Common myeloid progenitor, CD34-positive (primary cell): ENCODE measurements at regions not wholly inside any gene's neighbourhood (a gene's known extent, or its start where the extent isn't known, plus 50 kb on each side); places are given as distances from the start of the nearest gene placed in this dataset.

Experiments
- CTCF ChIA-PET: fragments of 350-600 bp; sonication (Branson Sonifier 250); formaldehyde crosslinking; loops from one replicate; lab custom pipeline; 2021; ENCODE audit warnings: antibody characterized with exemption; lab: Charles Lee
- POLR2A ChIA-PET: fragments of 350-600 bp; sonication (Branson Sonifier 250); formaldehyde crosslinking; loops from one replicate; lab custom pipeline; 2021; ENCODE audit warnings: antibody characterized with exemption; lab: Charles Lee
- DNase-seq, 3 donors: peaks; one replicate each; pipeline versions ENCODE4 v3.0.0 to v3.0.0-alpha.2; 2013
- H3K27ac ChIP-seq, 2 experiments: 1 replicate in 1 of 2; 2 replicates in 1 of 2; pipeline ENCODE4 v1.7.0; 2013; ENCODE audit warnings: inconsistent platforms in 2 of 2, low read length in 2 of 2, mild to moderate bottlenecking in 2 of 2, low read depth in 1 of 2, moderate library complexity in 1 of 2; ENCODE audit not compliant: severe bottlenecking in 2 of 2, insufficient read depth in 1 of 2, poor library complexity in 1 of 2
- H3K27me3 ChIP-seq, 5 experiments: replicated peaks in 2 of 5; 1 replicate in 3 of 5; 2 replicates in 2 of 5; pipeline versions ENCODE4 v1.6.1 to v1.7.0; 2013; ENCODE audit warnings: low read length in 4 of 5, mild to moderate bottlenecking in 2 of 5, moderate library complexity in 2 of 5, inconsistent platforms in 1 of 5; ENCODE audit not compliant: insufficient read depth in 5 of 5, control insufficient read depth in 4 of 5
- H3K36me3 ChIP-seq, 4 experiments: 1 replicate in 2 of 4; 2 replicates in 2 of 4; pipeline versions ENCODE4 v1.6.1 to v1.7.0; 2013; ENCODE audit warnings: low read length in 3 of 4, control low read depth in 1 of 4, mild to moderate bottlenecking in 1 of 4; ENCODE audit not compliant: control insufficient read depth in 4 of 4, insufficient read depth in 4 of 4
- H3K4me1 ChIP-seq, 4 experiments: 1 replicate in 3 of 4; 2 replicates in 1 of 4; pipeline versions ENCODE4 v1.6.1 to v1.7.1; 2013; ENCODE audit warnings: low read length in 3 of 4, mild to moderate bottlenecking in 3 of 4, control low read depth in 1 of 4, inconsistent platforms in 1 of 4, moderate library complexity in 1 of 4; ENCODE audit not compliant: control insufficient read depth in 4 of 4, insufficient read depth in 4 of 4; ENCODE audit errors: control extremely low read depth in 1 of 4
- H3K4me3 ChIP-seq, 7 experiments: 1 replicate in 4 of 7; 2 replicates in 3 of 7; pipeline versions ENCODE4 v1.5.1 to v1.7.0; 2013; ENCODE audit warnings: mild to moderate bottlenecking in 7 of 7, low read length in 6 of 7, moderate library complexity in 6 of 7, inconsistent platforms in 2 of 7, low read depth in 2 of 7, control low read depth in 1 of 7; ENCODE audit not compliant: insufficient read depth in 4 of 7, control insufficient read depth in 1 of 7; ENCODE audit errors: extremely low read depth in 1 of 7
- H3K9me3 ChIP-seq, 5 experiments: 1 replicate in 4 of 5; 2 replicates in 1 of 5; pipeline versions ENCODE4 v1.6.1 to v1.7.1; 2013; ENCODE audit warnings: low read length in 4 of 5, mild to moderate bottlenecking in 2 of 5, inconsistent platforms in 1 of 5, low read depth in 1 of 5, moderate library complexity in 1 of 5; ENCODE audit not compliant: control insufficient read depth in 4 of 5, insufficient read depth in 2 of 5; ENCODE audit errors: control extremely low read depth in 1 of 5
- WGBS: methylation state at CpG from one replicate; pipeline ENCODE4 v1.1.5; 2013; ENCODE audit not compliant: insufficient coverage; 5-methylcytosine and 5-hydroxymethylcytosine counted together

DNA sequence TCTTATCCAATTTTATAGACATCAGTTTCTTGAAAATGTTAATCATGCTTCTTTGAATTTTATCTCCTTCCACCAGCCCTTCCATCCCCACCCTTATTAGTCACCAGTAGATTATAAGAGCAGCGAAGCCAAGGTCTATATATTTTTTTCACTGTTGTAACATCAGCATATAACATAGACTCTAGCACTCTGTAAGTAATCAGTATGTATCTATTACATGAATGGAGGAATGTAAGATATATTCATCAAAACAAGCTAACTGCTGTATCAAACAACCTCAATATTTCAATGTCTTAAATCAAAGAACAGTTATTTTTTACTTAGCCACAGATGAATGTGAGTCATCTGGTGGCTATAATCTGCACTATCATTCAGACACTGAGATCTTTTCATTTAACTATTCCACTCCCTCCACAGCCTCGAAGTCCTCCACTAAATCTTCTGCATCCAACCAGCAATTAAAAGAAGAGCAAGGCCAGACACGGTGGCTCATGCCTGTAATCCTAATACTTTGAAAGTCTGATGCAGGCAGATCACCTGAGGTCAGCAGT is 178.9 kb downstream of the CENPC start:
- no peak overlapping the region for H3K27ac ChIP-seq
- no peak overlapping the region for H3K4me3 ChIP-seq
- H3K36me3 ChIP-seq: no peaks in the 10 kb centered on the region
- DNase-seq: peak in 2 of 3 donors; percentile 1 to 4
- CTCF ChIA-PET: no interaction called here
- no peaks in the 10 kb centered on the region for H3K4me1 ChIP-seq
- no peaks in the 10 kb centered on the region for H3K27me3 ChIP-seq
- 100% methylated on average over 1 of the region's 3 CpGs for WGBS
- POLR2A ChIA-PET: interaction anchor here (0.5 kb wide), 1 partner anchor 274 kb away, joined by 8 read pairs; no protein-coding TSS in a partner anchor
- H3K9me3 ChIP-seq: peaks cover 0 to 10% (median 0%) of the 10 kb centered on the region in 5 experiments

DNA sequence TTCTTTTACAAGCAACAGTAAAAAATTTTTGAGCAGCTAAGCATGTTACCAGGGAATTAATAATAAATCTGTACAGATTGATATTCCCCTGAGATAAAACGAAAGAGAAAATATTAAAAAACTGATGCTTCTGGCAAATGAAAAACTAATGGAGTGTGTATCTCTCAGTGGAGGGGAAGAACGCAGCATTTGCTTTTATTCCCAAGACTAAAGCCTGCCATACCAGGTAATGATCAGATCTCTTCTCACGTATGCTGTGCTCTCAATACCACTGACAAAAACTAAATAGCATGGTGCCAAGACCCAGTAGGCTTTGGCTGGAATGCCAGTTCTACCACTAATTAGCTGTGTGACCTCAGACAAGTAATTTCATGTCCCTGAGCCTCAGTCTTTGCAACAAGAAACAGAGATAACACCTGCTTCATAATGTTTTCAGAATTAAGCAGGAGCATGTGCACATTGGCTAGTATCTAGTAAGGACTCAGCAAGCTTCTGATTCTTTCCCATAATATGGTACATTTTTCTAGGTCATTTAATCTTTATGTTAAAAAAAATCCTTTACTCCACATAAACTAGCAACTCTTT is 179.6 kb downstream of the CENPC start:
- WGBS: 88% methylated on average over 3 of the region's 3 CpGs
- H3K36me3 ChIP-seq: no peaks in the 10 kb centered on the region
- POLR2A ChIA-PET: interaction anchor here (0.5 kb wide), 1 partner anchor 274 kb away, joined by 8 read pairs; no protein-coding TSS in a partner anchor
- no peak overlapping the region for H3K27ac ChIP-seq
- no peak overlapping the region for H3K4me3 ChIP-seq
- peaks cover 0 to 10% (median 0%) of the 10 kb centered on the region in 5 experiments for H3K9me3 ChIP-seq
- H3K4me1 ChIP-seq: no peaks in the 10 kb centered on the region
- CTCF ChIA-PET: no interaction called here
- H3K27me3 ChIP-seq: no peaks in the 10 kb centered on the region
- no peak for DNase-seq

DNA sequence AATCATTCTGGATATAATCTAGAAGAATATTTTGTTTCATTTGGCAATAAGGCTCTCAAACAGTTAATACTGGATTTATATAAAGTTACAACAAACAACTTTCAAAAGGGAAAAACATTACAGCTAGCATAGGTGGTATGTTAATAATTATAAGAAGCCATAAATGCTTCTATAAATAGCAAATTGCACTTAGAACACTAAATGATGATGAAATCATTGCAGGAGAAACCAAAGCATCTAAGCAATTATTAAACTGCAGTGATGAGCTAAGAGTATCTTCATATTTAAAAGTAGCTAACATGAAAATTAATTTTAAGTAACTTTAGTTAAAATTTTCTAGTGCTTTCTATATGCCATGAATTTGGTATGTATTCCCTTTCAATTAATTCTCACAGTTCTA is 189.5 kb downstream of the CENPC start:
- CTCF ChIA-PET: no interaction called here
- no peak for DNase-seq
- no peaks in the 10 kb centered on the region for H3K4me1 ChIP-seq
- POLR2A ChIA-PET: no interaction called here
- H3K27me3 ChIP-seq: no peaks in the 10 kb centered on the region
- no peak overlapping the region for H3K4me3 ChIP-seq
- peaks cover 0 to 3% (median 0%) of the 10 kb centered on the region in 5 experiments for H3K9me3 ChIP-seq
- H3K27ac ChIP-seq: no peak overlapping the region
- H3K36me3 ChIP-seq: no peaks in the 10 kb centered on the region

DNA sequence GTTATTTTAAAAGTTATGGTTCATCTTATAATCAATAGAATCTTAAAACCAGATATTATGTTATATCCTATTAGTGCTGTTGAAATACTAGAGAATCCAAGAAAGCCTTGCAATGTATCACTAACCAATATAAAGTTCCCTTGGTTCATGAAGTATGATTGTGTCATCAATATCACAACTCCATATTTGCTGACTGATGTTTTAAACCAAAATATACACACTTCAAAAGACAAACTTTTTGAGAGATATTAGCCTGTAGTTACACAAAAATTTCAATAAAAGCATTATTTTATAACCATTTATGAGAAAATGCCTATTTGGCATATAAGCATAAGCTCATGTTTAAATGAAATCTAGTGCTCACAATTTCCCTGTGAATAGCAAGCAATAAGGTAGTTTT is 198.6 kb downstream of the CENPC start:
- ChIA-PET POLR2A (no interaction called here), CTCF (no interaction called here)
- Histone ChIP-seq H3K4me3 (no peak overlapping the region), H3K27ac (no peak overlapping the region), H3K9me3 (no peaks in the 10 kb centered on the region), H3K36me3 (no peaks in the 10 kb centered on the region), H3K4me1 (peaks cover 0 to 2% (median 0%) of the 10 kb centered on the region in 4 experiments), H3K27me3 (peaks cover 0 to 2% (median 0%) of the 10 kb centered on the region in 5 experiments)
- DNase-seq: no peak

DNA sequence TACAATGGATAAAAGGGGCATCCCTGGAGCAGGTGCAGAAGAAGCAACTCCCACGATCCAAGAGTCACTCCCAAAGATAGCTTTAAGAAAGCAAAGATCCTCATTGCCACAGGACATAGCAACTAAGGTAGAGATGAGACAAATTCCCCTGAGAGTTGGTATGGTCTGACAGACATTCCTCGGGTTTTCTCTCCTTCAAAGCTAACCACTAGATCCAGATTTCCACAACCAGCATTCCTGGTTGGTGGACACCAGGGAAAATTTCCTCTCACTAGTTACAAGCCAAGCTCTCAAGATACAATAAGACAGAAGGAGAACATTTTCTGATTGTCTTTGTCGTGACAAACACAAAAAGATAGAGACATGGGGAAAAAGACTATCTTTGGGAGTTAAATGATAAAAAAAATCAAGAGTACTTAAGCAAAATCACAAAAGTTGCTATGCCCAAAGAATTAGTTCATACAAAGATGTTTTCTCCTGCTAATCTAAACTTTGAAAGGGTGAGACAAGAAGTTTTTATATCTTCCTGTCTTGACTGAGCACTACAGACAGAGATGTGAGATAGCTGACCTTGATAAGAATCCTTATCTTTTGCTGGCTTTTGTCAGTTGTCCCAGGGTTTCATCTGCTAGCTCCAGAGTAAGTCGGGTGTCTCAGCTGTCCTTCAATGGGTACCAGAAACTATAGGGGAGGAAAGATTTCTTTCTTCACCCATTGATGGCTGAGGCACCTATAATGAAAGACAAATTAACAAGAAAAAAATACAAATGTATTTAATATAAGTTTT is 200.5 kb downstream of the CENPC start:
- ChIA-PET POLR2A (no interaction called here), CTCF (no interaction called here)
- DNase-seq: no peak
- Histone ChIP-seq H3K27ac (no peak overlapping the region), H3K36me3 (no peaks in the 10 kb centered on the region), H3K4me3 (no peak overlapping the region), H3K9me3 (no peaks in the 10 kb centered on the region), H3K4me1 (peaks cover 0 to 2% (median 0%) of the 10 kb centered on the region in 4 experiments), H3K27me3 (peaks cover 0 to 2% (median 0%) of the 10 kb centered on the region in 5 experiments)
- WGBS: 100% methylated on average over 2 of the region's 4 CpGs

DNA sequence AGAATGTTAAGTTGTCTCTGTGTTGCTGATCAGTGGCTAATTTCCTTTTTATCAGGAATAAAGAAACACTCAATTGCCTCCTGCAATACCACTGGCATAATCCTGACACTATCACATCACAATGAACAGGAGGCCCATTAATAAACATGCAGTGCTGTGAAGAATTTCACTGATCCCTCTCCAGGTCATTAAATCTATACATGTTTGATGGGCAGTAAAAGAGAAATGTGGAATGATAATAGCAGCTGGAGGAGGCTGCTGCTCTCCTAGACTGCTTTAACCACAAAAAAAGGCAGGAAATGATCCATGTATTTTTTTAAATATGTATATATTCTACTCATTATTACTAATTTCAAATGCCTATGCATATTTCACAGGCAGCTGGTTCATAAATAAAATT is 202.1 kb downstream of the CENPC start:
- POLR2A ChIA-PET: no interaction called here
- Histone ChIP-seq H3K9me3 (no peaks in the 10 kb centered on the region), H3K27me3 (peaks cover 0 to 2% (median 0%) of the 10 kb centered on the region in 5 experiments), H3K36me3 (no peaks in the 10 kb centered on the region), H3K4me3 (no peak overlapping the region), H3K27ac (no peak overlapping the region), H3K4me1 (peaks cover 0 to 2% (median 0%) of the 10 kb centered on the region in 4 experiments)
- CTCF ChIA-PET: no interaction called here
- no peak for DNase-seq

DNA sequence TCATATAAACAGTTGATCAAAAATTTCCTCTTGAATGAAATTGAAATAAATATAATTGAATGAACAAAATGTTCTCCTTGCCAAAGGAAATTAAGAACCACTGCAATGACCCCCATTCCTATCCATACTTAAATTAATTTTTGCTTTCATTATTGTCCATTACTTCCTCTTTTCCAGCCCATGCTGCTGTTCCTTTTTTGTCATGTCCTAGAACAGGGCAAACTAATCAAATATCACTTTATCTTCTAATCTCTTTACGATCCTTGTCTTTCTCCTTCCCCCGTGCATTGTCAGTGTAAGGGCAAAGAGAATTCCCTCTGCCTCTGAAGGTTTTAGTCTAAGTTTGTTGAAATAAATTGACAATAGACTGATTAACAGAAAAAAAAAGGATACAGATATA is 203.0 kb downstream of the CENPC start:
- Histone ChIP-seq H3K4me3 (no peak overlapping the region), H3K4me1 (peaks cover 0 to 2% (median 0%) of the 10 kb centered on the region in 4 experiments), H3K27ac (no peak overlapping the region), H3K9me3 (no peaks in the 10 kb centered on the region), H3K36me3 (no peaks in the 10 kb centered on the region), H3K27me3 (peaks cover 0 to 2% (median 0%) of the 10 kb centered on the region in 5 experiments)
- WGBS: no CpG with 5 or more reads among the region's 2 CpGs
- POLR2A ChIA-PET: no interaction called here
- DNase-seq: peak in 2 of 3 donors; percentile 40 to 52
- CTCF ChIA-PET: interaction anchor here (1.1 kb wide), 1 partner anchor 10 kb away, joined by 4 read pairs; no protein-coding TSS in a partner anchor
